ENCODE measurements at regions not wholly inside any gene's neighbourhood (a gene's known extent, or its start where the extent isn't known, plus 50 kb on each side); places are given as distances from the start of the nearest gene placed in this dataset.

DNA sequence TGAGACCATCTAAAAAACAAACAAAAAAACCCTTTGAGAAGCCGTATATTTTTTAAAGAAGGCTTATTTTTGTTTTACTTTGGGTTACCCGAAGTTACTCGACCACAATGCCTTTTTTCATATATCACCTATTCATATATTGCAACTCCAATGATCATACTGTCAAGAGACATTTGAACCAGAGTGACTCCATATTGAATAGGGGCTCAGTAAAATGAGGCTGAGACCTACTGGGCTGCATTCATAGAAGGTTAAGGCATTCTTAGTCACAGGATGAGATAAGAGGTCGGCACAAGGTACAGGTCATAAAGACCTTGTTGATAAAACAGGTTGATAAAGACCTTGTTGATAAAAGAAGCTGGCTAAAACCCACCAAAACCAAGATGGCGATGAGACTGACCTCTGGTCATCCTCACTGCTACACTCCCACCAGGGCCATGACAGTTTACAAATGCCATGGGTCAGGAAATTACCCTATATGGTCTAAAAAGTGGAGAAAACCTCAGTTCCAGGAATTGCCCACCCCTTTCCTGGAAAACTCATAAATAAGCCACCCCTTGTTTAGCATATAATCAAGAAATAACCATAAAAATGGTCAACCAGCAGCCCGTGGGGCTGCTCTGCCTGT is 50.0 kb upstream of the PKP2 start (continued):
- TF ChIP-seq HDAC1 (IDR thresholded peaks at IDR 0.05) (no peak), ZNF57 (CRISPR knock-in tag; IDR thresholded peaks at IDR 0.05) (peak; percentile 65; the same call in 1 of the 2 replicates), ZNF764 (CRISPR knock-in tag; IDR thresholded peaks at IDR 0.05; ENCODE audit: low read depth) (no peak), SMAD3 (CRISPR knock-in tag; conservative IDR thresholded peaks at IDR 0.05) (peak; percentile 99), ZNF224 (CRISPR knock-in tag; IDR thresholded peaks at IDR 0.05) (no peak), FOXK2 (conservative IDR thresholded peaks at IDR 0.05 in 1 of 2, IDR thresholded peaks at IDR 0.05 in 1 of 2; ENCODE audit: low read depth in 2 of 2) (no peak), MAZ (CRISPR knock-in tag; conservative IDR thresholded peaks at IDR 0.05 in 1 of 2, IDR thresholded peaks at IDR 0.05 in 1 of 2) (peak in 1 of 2 experiments; percentile 31; a peak in 1 of 4 replicates), GTF2A2 (tag; IDR thresholded peaks at IDR 0.05) (peak; percentile 99), NFYB (IDR thresholded peaks at IDR 0.05; ENCODE audit: extremely low read depth, insufficient read length) (no peak), DIDO1 (tag; IDR thresholded peaks at IDR 0.05; ENCODE audit: low read depth) (peak; percentile 74), GABPB1 (CRISPR knock-in tag; IDR thresholded peaks at IDR 0.05) (no peak), ZNF79 (CRISPR knock-in tag; IDR thresholded peaks at IDR 0.05; ENCODE audit: low read depth) (peak; percentile 88), MTA2 (IDR thresholded peaks at IDR 0.05; ENCODE audit: low read depth) (no peak), ATF7 (IDR thresholded peaks at IDR 0.05) (no peak), ETS2 (tag; IDR thresholded peaks at IDR 0.05; ENCODE audit: borderline replicate concordance, poor library complexity, severe bottlenecking) (peak; percentile 61), E2F3 (CRISPR knock-in tag; IDR thresholded peaks at IDR 0.05) (peak; percentile 93), ZNF165 (CRISPR knock-in tag; IDR thresholded peaks at IDR 0.05; ENCODE audit: borderline replicate concordance) (peak; percentile 85; the same call in 1 of the 2 replicates), KLF6 (CRISPR knock-in tag; IDR thresholded peaks at IDR 0.05; ENCODE audit: borderline replicate concordance) (peak; percentile 98), CCAR2 (IDR thresholded peaks at IDR 0.05; ENCODE audit: low read depth, low read length) (no peak)
- TF ChIP-seq, protein P1, sequence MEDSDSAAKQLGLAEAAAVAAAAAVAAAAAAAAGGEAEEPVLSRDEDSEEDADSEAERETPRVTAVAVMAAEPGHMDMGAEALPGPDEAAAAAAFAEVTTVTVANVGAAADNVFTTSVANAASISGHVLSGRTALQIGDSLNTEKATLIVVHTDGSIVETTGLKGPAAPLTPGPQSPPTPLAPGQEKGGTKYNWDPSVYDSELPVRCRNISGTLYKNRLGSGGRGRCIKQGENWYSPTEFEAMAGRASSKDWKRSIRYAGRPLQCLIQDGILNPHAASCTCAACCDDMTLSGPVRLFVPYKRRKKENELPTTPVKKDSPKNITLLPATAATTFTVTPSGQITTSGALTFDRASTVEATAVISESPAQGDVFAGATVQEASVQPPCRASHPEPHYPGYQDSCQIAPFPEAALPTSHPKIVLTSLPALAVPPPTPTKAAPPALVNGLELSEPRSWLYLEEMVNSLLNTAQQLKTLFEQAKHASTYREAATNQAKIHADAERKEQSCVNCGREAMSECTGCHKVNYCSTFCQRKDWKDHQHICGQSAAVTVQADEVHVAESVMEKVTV (CRISPR knock-in tag; IDR thresholded peaks at IDR 0.05): peak; percentile 32; the same call in 1 of the 2 replicates
- TF ChIP-seq, protein P2, sequence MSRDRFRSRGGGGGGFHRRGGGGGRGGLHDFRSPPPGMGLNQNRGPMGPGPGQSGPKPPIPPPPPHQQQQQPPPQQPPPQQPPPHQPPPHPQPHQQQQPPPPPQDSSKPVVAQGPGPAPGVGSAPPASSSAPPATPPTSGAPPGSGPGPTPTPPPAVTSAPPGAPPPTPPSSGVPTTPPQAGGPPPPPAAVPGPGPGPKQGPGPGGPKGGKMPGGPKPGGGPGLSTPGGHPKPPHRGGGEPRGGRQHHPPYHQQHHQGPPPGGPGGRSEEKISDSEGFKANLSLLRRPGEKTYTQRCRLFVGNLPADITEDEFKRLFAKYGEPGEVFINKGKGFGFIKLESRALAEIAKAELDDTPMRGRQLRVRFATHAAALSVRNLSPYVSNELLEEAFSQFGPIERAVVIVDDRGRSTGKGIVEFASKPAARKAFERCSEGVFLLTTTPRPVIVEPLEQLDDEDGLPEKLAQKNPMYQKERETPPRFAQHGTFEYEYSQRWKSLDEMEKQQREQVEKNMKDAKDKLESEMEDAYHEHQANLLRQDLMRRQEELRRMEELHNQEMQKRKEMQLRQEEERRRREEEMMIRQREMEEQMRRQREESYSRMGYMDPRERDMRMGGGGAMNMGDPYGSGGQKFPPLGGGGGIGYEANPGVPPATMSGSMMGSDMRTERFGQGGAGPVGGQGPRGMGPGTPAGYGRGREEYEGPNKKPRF (IDR thresholded peaks at IDR 0.05; ENCODE audit: low read depth, low read length): no peak
- TF ChIP-seq, protein P3, sequence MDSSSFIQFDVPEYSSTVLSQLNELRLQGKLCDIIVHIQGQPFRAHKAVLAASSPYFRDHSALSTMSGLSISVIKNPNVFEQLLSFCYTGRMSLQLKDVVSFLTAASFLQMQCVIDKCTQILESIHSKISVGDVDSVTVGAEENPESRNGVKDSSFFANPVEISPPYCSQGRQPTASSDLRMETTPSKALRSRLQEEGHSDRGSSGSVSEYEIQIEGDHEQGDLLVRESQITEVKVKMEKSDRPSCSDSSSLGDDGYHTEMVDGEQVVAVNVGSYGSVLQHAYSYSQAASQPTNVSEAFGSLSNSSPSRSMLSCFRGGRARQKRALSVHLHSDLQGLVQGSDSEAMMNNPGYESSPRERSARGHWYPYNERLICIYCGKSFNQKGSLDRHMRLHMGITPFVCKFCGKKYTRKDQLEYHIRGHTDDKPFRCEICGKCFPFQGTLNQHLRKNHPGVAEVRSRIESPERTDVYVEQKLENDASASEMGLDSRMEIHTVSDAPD (CRISPR knock-in tag; IDR thresholded peaks at IDR 0.05): peak; percentile 79; the same call in 1 of the 2 replicates
- TF ChIP-seq, protein P4, sequence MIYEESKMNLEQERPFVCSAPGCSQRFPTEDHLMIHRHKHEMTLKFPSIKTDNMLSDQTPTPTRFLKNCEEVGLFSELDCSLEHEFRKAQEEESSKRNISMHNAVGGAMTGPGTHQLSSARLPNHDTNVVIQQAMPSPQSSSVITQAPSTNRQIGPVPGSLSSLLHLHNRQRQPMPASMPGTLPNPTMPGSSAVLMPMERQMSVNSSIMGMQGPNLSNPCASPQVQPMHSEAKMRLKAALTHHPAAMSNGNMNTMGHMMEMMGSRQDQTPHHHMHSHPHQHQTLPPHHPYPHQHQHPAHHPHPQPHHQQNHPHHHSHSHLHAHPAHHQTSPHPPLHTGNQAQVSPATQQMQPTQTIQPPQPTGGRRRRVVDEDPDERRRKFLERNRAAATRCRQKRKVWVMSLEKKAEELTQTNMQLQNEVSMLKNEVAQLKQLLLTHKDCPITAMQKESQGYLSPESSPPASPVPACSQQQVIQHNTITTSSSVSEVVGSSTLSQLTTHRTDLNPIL (CRISPR knock-in tag; IDR thresholded peaks at IDR 0.05): peak; percentile 87; the same call in 1 of the 2 replicates

Measured in K562 (cell line).